GM23338 (cell line): ENCODE measurements at regions not wholly inside any gene's neighbourhood (a gene's known extent, or its start where the extent isn't known, plus 50 kb on each side); places are given as distances from the start of the nearest gene placed in this dataset.

ENCODE experiments used
- ATAC-seq: fragments of 200-7000 bp; cut with Tn5 transposase; 3 replicates; pipeline ENCODE4 v1.9.1; 2020
- DNase-seq: peaks from one replicate; pipeline ENCODE4 v3.0.0-alpha.2; 2015; ENCODE audit warnings: low spot score
- H2AFZ ChIP-seq: fragments of 200-600 bp; sonication (generic); 2 replicates; pipeline ENCODE4 v1.8.0; 2016; ENCODE audit warnings: antibody characterized with exemption, mild to moderate bottlenecking, moderate library complexity
- H3F3A ChIP-seq: fragments of 200-600 bp; sonication (generic); replicated peaks from 2 replicates; pipeline ENCODE4 v1.8.0; 2017; ENCODE audit warnings: antibody characterized with exemption, mixed run types, low read depth
- H3K27ac ChIP-seq: fragments of 200-600 bp; sonication (generic); 2 replicates; pipeline ENCODE4 v1.6.1; 2016; ENCODE audit warnings: low read depth
- H3K27me3 ChIP-seq: fragments of 200-600 bp; sonication (generic); 2 replicates; pipeline ENCODE4 v1.8.0; 2016; ENCODE audit warnings: mild to moderate bottlenecking, mixed run types, moderate library complexity; ENCODE audit not compliant: insufficient read depth
- H3K36me3 ChIP-seq: fragments of 200-600 bp; sonication (generic); 2 replicates; pipeline ENCODE4 v1.8.0; 2016; ENCODE audit warnings: mild to moderate bottlenecking; ENCODE audit not compliant: insufficient read depth
- H3K4me1 ChIP-seq: fragments of 200-600 bp; sonication (generic); 2 replicates; pipeline ENCODE4 v1.8.0; 2016; ENCODE audit warnings: mild to moderate bottlenecking, moderate library complexity; ENCODE audit not compliant: insufficient read depth
- H3K4me2 ChIP-seq: fragments of 200-600 bp; sonication (generic); 2 replicates; pipeline ENCODE4 v1.7.1; 2017; ENCODE audit warnings: mixed run types
- H3K4me3 ChIP-seq: fragments of 200-600 bp; sonication (generic); 2 replicates; pipeline ENCODE4 v1.6.1; 2016; ENCODE audit warnings: mixed run types
- H3K79me2 ChIP-seq: fragments of 200-600 bp; sonication (generic); replicated peaks from 2 replicates; pipeline ENCODE4 v1.8.0; 2017; ENCODE audit warnings: mild to moderate bottlenecking; ENCODE audit not compliant: insufficient read depth
- H3K9me2 ChIP-seq: fragments of 200-600 bp; sonication (generic); 2 replicates; pipeline ENCODE4 v1.8.0; 2017; ENCODE audit not compliant: insufficient read depth
- H4K20me1 ChIP-seq: fragments of 200-600 bp; sonication (generic); replicated peaks from 2 replicates; pipeline ENCODE4 v1.8.0; 2017; ENCODE audit warnings: mild to moderate bottlenecking; ENCODE audit not compliant: insufficient read depth
- H3K27ac Mint-ChIP-seq: 2 replicates; pipeline ENCODE4 v1.8.0; 2020; ENCODE audit warnings: inconsistent platforms, mild to moderate bottlenecking, moderate library complexity, mixed read lengths
- H3K27me3 Mint-ChIP-seq: 3 replicates; pipeline ENCODE4 v1.8.0; 2022; ENCODE audit warnings: low read depth, mild to moderate bottlenecking, moderate library complexity, mixed read lengths, inconsistent platforms; ENCODE audit not compliant: insufficient read depth, poor library complexity
- H3K36me3 Mint-ChIP-seq: 3 replicates; pipeline ENCODE4 v1.8.0; 2021; ENCODE audit warnings: low read depth, mild to moderate bottlenecking, inconsistent platforms, moderate library complexity, mixed read lengths
- H3K4me1 Mint-ChIP-seq: 3 replicates; pipeline ENCODE4 v1.8.0; 2020; ENCODE audit warnings: mild to moderate bottlenecking, inconsistent platforms, mixed read lengths
- H3K4me3 Mint-ChIP-seq: 3 replicates; pipeline ENCODE4 v1.8.0; 2021; ENCODE audit warnings: moderate library complexity, mild to moderate bottlenecking, inconsistent platforms, mixed read lengths
- H3K9me3 Mint-ChIP-seq: 3 replicates; pipeline ENCODE4 v1.8.0; 2020; ENCODE audit warnings: moderate library complexity, mild to moderate bottlenecking, inconsistent platforms, mixed read lengths
- CTCF ChIP-seq, 2 experiments: fragments of 200-600 bp in 1 of 2; sonication (generic) in 1 of 2; conservative IDR thresholded peaks; 2 replicates each; pipeline versions ENCODE4 v1.5.1 to v1.6.1; 2016 to 2017; ENCODE audit warnings: antibody characterized with exemption in 2 of 2, low read depth in 2 of 2, mild to moderate bottlenecking in 2 of 2, moderate library complexity in 1 of 2
- EZH2 ChIP-seq: fragments of 200-600 bp; sonication (generic); IDR thresholded peaks from one replicate; pipeline ENCODE4 v1.8.0; 2017; ENCODE audit warnings: antibody characterized with exemption, mild to moderate bottlenecking, low read depth; ENCODE audit not compliant: unreplicated experiment
- EZH2phosphoT487 ChIP-seq: fragments of 200-600 bp; sonication (generic); IDR thresholded peaks from one replicate; pipeline ENCODE4 v1.8.1; 2018; ENCODE audit warnings: antibody characterized with exemption; ENCODE audit not compliant: unreplicated experiment
- JUNB ChIP-seq: IDR thresholded peaks from one replicate; pipeline ENCODE4 v1.6.1; 2016; ENCODE audit warnings: antibody characterized with exemption; ENCODE audit not compliant: unreplicated experiment
- NANOG ChIP-seq: IDR thresholded peaks from 2 replicates; pipeline ENCODE4 v1.6.1; 2016; ENCODE audit warnings: antibody characterized with exemption, borderline replicate concordance
- POLR2AphosphoS5 ChIP-seq: IDR thresholded peaks from 2 replicates; pipeline ENCODE4 v1.6.1; 2016; ENCODE audit warnings: antibody characterized with exemption, low read depth
- REST ChIP-seq: IDR thresholded peaks from one replicate; pipeline ENCODE4 v1.6.1; 2018; ENCODE audit warnings: antibody characterized with exemption; ENCODE audit not compliant: unreplicated experiment
- STAT1 ChIP-seq: IDR thresholded peaks from one replicate; pipeline ENCODE4 v1.6.1; 2016; ENCODE audit warnings: antibody characterized with exemption; ENCODE audit not compliant: unreplicated experiment
- ZNF114 ChIP-seq: fragments of 250-450 bp; sonication (Bioruptor Pico); IDR thresholded peaks from 2 replicates; pipeline ENCODE4 v1.5.0; 2020; ENCODE audit warnings: mild to moderate bottlenecking, moderate library complexity
- ZNF331 ChIP-seq: fragments of 250-450 bp; sonication (Bioruptor Pico); IDR thresholded peaks from 2 replicates; pipeline ENCODE4 v1.5.0; 2020; ENCODE audit warnings: low read depth, mild to moderate bottlenecking, moderate library complexity
- TF ChIP-seq, protein P1 (sequence below): fragments of 250-450 bp; sonication (Bioruptor Pico); IDR thresholded peaks from 2 replicates; pipeline ENCODE4 v1.5.0; 2020; ENCODE audit warnings: mild to moderate bottlenecking, moderate library complexity

DNA sequence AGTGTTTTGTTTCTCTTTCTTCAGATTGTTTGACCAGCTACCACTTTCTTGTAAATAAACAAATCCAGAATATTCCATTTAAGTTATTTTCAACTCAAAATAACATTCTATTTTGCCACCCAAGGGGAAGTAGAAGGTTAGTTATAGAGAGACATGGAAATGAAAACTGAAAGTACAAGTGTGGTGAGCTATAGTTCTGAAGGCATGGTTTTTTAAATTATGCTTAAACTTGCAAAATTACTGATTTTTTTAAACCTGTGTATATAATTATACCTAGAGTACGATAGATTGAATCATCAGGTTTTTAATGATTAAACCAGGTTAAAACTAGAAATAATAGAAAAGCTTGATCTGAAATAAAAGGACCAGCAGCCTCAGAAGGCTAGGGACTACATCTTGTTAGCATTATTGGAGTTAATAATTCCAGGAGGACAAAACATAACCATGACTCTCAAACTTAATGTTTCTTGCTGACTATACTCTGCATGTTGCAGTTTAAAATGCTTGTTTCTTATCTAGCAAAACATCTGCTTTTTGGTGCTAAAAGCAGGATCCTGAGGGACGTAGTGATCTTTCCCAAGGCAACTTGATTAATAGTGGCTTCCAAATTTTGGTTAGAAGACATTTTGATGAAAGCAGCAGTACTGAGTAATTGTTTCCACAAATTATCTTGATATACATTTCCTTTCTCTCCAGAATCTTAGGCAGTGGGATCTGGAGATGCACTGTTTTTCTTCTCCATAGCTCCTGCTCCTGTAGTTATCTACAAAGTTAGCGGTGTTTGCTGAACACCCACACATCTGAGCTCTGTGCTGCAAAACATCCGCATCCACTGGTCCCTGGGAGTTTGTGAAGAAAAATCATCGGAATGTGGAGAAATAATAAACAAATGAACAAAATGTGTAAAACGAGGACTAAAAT, 327.2 kb upstream of the PKDCC start:
- ATAC-seq: no peak

More for the DNA sequence above, 327.2 kb upstream of the PKDCC start:
- no peak for DNase-seq
- Histone ChIP-seq H3F3A (no peaks in the 10 kb centered on the region), H3K27me3 (no peaks in the 10 kb centered on the region), H3K79me2 (no peaks in the 10 kb centered on the region), H3K4me1 (peaks cover 11% of the 10 kb centered on the region), H2AFZ (peak overlapping the region; percentile 40; the same call in 1 of the 2 replicates), H3K4me3 (no peak overlapping the region), H3K9me2 (no peaks in the 10 kb centered on the region), H3K27ac (no peak overlapping the region), H3K4me2 (no peak overlapping the region), H4K20me1 (no peaks in the 10 kb centered on the region), H3K36me3 (no peaks in the 10 kb centered on the region)
- no peak overlapping the region for H3K27ac Mint-ChIP-seq
- H3K27me3 Mint-ChIP-seq: peaks cover 10% of the 10 kb centered on the region
- H3K4me3 Mint-ChIP-seq: no peak overlapping the region
- peaks cover 9% of the 10 kb centered on the region for H3K4me1 Mint-ChIP-seq
- TF ChIP-seq EZH2phosphoT487: no peak
- no peak for TF ChIP-seq REST
- no peak for TF ChIP-seq NANOG
- no peak for TF ChIP-seq POLR2AphosphoS5
- TF ChIP-seq ZNF114: no peak
- TF ChIP-seq STAT1: no peak
- no peak for TF ChIP-seq CTCF (conservative IDR thresholded peaks at IDR 0.05; ENCODE audit: low read depth in 2 of 2)
- no peak for TF ChIP-seq JUNB
- TF ChIP-seq ZNF331 (CRISPR knock-in tag): no peak
- TF ChIP-seq, protein P1, sequence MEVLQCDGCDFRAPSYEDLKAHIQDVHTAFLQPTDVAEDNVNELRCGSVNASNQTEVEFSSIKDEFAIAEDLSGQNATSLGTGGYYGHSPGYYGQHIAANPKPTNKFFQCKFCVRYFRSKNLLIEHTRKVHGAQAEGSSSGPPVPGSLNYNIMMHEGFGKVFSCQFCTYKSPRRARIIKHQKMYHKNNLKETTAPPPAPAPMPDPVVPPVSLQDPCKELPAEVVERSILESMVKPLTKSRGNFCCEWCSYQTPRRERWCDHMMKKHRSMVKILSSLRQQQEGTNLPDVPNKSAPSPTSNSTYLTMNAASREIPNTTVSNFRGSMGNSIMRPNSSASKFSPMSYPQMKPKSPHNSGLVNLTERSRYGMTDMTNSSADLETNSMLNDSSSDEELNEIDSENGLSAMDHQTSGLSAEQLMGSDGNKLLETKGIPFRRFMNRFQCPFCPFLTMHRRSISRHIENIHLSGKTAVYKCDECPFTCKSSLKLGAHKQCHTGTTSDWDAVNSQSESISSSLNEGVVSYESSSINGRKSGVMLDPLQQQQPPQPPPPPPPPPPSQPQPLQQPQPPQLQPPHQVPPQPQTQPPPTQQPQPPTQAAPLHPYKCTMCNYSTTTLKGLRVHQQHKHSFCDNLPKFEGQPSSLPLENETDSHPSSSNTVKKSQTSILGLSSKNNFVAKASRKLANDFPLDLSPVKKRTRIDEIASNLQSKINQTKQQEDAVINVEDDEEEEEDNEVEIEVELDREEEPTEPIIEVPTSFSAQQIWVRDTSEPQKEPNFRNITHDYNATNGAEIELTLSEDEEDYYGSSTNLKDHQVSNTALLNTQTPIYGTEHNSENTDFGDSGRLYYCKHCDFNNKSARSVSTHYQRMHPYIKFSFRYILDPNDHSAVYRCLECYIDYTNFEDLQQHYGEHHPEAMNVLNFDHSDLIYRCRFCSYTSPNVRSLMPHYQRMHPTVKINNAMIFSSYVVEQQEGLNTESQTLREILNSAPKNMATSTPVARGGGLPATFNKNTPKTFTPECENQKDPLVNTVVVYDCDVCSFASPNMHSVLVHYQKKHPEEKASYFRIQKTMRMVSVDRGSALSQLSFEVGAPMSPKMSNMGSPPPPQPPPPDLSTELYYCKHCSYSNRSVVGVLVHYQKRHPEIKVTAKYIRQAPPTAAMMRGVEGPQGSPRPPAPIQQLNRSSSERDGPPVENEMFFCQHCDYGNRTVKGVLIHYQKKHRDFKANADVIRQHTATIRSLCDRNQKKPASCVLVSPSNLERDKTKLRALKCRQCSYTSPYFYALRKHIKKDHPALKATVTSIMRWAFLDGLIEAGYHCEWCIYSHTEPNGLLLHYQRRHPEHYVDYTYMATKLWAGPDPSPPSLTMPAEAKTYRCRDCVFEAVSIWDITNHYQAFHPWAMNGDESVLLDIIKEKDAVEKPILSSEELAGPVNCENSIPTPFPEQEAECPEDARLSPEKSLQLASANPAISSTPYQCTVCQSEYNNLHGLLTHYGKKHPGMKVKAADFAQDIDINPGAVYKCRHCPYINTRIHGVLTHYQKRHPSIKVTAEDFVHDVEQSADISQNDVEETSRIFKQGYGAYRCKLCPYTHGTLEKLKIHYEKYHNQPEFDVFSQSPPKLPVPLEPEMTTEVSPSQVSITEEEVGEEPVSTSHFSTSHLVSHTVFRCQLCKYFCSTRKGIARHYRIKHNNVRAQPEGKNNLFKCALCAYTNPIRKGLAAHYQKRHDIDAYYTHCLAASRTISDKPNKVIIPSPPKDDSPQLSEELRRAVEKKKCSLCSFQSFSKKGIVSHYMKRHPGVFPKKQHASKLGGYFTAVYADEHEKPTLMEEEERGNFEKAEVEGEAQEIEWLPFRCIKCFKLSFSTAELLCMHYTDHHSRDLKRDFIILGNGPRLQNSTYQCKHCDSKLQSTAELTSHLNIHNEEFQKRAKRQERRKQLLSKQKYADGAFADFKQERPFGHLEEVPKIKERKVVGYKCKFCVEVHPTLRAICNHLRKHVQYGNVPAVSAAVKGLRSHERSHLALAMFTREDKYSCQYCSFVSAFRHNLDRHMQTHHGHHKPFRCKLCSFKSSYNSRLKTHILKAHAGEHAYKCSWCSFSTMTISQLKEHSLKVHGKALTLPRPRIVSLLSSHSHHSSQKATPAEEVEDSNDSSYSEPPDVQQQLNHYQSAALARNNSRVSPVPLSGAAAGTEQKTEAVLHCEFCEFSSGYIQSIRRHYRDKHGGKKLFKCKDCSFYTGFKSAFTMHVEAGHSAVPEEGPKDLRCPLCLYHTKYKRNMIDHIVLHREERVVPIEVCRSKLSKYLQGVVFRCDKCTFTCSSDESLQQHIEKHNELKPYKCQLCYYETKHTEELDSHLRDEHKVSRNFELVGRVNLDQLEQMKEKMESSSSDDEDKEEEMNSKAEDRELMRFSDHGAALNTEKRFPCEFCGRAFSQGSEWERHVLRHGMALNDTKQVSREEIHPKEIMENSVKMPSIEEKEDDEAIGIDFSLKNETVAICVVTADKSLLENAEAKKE: no peak
- TF ChIP-seq EZH2: no peak
- H3K9me3 Mint-ChIP-seq: no peaks in the 10 kb centered on the region; the same call in 2 of the 3 replicates
- no peaks in the 10 kb centered on the region for H3K36me3 Mint-ChIP-seq
